ENCODE measurements at regions not wholly inside any gene's neighbourhood (a gene's known extent, or its start where the extent isn't known, plus 50 kb on each side); places are given as distances from the start of the nearest gene placed in this dataset.

GRCh38 chr13:74865656-74866055 is 616.3 kb downstream of the TBC1D4 start:
- no peak for DNase-seq

DNA sequence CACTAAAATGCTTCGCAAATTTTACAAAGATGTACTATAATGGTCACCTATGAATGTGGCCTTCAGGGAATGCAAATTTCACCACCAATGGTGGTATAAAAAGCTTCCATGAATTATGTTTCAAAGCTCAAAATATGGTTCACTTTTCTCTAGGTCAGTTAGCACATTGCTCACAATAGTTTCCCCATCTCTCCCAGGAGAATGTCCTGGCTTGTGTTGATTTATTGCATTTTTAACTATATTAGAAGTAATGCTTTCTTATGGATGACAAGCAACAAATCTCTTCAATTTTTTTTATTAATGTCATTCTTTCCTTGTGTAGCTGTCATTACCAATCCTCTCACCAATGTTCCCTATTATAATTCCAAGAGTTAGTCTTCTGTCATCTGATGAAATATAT is 621.2 kb downstream of the TBC1D4 start:
- no peak for DNase-seq

- no peak for DNase-seq
Measured at GRCh38 chr13:74850893-74851292, 631.1 kb downstream of the TBC1D4 start.

DNA sequence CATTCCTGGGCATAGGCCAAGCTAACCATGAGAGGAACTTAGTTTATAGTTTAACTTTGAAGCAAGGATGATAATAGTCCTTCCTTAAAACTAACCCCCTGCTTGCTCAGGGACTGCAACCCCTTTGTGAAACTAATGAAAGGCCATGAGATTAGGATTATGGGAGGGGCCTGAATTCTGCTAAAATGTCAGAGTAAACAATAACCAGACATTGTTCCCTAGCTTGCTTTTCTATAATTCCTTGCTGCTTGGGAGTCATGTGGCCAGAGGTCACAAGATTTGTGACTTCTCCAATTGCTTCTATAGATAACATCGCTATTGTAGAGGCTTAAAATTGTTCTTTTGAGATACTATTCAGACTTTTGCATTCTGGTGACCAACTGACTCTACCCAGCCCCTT is 634.0 kb downstream of the TBC1D4 start:
- DNase-seq, result no peak

DNA sequence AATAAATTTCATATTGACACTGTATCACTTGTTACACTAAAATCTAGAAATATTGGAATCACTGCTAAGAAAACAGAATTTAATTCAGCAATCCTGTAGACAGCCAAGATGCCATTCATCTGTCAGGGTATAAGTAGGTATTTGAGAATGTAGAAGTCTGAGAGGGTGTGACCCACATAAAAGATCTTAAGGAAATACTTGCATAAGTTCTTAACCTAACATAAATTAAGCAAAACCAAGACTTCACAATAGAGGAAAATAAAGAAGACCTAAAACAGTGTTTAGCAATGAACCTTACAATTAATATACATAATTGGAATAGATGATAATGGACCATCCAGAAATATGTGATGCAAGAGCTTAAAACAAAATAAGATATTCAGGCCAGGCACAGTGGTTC is 636.2 kb downstream of the TBC1D4 start:
- no peak for DNase-seq

DNA sequence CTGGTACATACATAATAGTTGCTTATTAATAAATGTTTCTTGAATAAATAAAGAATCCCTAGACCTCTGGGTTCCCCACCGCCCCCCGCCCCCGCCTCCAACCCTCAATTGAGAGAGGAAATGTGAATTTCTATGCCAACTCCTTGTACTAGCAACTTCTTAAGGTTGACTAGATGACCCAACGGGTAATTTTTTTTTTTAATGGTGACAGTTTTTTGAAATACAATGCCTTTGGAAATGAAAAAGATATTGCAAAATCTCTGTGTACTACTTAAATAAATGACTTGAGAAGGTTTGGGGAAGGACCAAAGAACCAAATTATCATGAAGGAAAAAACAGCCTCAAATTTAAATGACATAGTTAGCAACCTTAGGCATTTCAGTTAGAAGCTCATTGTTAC is 640.3 kb downstream of the TBC1D4 start:
- no peak for DNase-seq

GRCh38 chr13:74841123-74841522 is 640.8 kb downstream of the TBC1D4 start:
- DNase-seq, result no peak

DNA sequence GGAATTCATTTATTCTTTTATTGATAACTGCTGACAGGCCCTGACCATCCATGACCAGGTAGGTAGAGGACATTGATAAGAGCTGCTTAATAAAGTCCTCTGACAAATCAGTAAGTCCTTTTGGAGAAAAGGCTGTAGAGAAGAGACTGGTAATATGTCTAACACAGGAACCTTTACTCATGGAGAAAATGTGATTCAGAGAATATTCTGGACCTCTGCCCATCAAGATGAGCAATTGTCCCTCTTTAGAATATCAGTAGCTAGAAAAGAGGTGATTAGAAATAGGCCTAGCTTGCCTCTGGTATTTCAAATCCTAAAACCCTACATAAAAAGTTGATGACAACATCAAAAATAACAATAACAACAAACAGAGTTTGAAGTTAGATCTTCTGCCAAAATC is 642.3 kb downstream of the TBC1D4 start:
- DNase-seq, result no peak

GRCh38 chr13:74838096-74838495 is 643.9 kb downstream of the TBC1D4 start:
- no peak for DNase-seq

GRCh38 chr13:74836628-74837027 is 645.3 kb downstream of the TBC1D4 start:
- DNase-seq, result no peak

DNA sequence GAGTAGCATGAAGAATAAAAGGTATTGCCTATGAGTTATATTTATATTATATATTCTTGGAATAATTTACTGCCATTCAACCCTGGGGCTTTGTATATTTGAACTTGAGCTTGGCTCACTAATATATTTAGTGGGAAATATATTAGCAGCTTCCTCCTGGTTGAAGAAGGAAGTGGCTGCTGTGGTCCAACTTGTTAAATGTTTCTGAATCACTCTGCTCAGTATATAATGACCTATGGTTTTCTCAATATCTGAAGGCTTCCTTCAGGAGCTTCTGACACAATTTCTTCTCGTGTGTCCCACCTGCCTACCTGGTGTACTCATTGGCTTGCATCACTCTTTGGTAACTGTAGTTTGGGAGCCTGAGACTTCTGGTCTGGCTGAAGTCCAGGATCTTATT is 646.4 kb downstream of the TBC1D4 start:
- no peak for DNase-seq

DNA sequence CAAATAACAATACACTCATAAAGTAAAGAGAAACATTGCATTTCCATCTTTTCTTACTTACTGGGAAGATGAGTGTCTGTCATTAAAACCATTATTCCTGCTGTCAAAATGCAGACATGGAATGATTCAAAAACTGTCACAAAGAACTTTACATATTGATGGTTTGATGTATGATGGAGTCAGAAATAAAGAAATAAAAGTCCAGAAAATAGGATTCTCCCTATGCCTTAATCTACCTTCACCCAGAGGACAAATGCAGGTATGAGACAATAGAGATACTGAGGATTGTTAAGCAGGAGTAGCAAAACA is 656.1 kb downstream of the TBC1D4 start:
- DNase-seq, result no peak

GRCh38 chr13:74825152-74825937 is 656.6 kb downstream of the TBC1D4 start:
- no peak for DNase-seq

GRCh38 chr13:74820809-74821208 is 661.2 kb downstream of the TBC1D4 start:
- DNase-seq, result no peak

- DNase-seq, result no peak
Measured at GRCh38 chr13:74819549-74819948, 662.4 kb downstream of the TBC1D4 start.

DNA sequence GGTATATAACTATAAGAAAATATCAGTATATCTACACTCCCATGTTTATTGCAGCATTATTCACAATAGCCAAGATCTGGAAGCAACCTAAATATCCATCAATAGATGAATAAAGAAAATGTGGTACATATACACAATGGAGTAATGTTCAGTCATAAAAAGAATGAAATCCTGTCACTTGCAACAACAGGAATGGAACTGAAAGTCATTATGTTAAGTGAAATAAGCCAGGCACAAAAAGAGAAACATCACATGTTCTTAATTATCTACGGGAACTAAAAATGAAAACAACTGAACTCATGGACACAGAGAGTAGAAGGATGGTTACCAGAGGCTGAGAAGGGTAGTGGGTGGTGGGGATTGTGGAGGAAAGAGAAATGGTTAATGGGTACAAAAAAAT is 665.2 kb downstream of the TBC1D4 start:
- DNase-seq, result no peak

- DNase-seq, result no peak
Measured at GRCh38 chr13:74796157-74796556, 662.0 kb upstream of the KLF12 start.

DNA sequence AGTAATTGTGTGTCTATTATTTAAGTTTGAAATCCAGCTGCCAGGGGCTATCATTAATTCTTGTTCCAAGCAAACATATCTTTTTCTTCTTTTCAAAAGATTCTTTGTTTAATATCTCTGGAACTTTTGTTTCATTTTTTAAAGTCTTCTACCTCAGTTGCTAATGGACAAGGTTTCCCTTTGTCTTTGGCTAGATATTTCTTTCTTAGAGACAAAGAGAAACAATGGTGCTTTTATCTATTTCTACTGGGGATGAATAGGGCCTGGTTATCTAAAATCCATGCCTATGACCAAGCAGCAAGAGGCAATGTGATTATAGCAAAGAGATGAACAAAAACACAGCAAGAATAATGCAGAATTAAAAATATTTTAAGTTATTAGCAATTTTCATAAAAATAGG is 661.3 kb upstream of the KLF12 start:
- no peak for DNase-seq

GRCh38 chr13:74794582-74794981 is 660.4 kb upstream of the KLF12 start:
- DNase-seq, result no peak

DNA sequence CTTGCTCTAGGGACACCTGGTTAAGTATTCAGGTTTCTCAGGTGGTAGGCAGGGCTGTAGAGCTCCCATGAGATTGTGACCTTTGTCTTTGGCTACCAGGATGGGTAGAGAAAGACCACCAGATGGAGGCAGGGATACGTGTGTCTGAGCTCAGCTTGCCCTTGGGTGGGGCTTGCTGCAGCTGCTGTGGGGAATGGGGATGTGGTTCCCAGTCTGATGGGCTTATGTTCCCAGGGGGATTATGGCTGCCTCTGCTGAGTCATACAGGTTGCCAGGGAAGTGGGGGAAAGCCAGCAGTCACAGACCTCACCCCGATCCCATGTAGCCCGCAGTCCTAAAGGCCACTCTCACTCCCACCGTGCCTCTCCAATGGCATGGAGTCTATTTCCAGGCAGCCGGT is 659.9 kb upstream of the KLF12 start:
- DNase-seq, result no peak

DNA sequence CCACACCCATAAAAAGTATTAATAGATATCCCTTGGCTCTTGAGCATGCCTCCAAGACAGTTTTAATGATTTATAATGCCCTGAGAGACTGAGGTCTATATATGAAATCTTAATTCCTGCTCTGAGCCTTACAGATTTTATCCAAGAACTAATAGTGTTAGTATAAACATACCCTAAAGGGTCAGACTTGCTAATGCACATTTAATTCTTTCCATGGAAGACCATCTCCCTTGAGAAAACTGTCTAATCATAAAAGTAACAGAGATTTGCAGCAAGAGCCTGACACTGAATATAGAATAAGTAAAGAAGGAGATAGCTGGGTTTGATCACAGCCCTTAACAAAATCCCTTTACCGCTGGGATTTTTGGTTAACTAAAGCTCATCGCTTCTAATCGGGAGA is 650.8 kb upstream of the KLF12 start:
- DNase-seq, result no peak

- no peak for DNase-seq
Measured at GRCh38 chr13:74778946-74779345, 644.7 kb upstream of the KLF12 start.

DNA sequence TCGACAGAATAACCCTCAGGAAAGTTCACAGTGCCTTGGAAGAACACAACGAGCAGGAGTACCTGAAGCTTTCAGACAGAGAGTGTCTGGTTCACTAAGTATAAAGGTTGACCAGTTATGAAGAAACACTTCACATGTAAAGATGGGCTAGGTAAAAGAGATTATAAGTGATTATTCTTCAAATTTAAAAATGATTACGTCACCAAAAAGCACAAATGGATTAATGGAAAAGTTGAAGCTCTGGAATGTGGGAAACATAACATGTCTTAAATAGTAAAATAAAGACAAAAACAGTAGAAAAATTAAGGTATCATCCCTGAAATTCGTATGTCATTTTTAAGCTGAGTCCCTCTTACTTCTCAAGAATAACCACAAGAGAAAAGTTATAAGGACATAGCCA is 643.9 kb upstream of the KLF12 start:
- no peak for DNase-seq

DNA sequence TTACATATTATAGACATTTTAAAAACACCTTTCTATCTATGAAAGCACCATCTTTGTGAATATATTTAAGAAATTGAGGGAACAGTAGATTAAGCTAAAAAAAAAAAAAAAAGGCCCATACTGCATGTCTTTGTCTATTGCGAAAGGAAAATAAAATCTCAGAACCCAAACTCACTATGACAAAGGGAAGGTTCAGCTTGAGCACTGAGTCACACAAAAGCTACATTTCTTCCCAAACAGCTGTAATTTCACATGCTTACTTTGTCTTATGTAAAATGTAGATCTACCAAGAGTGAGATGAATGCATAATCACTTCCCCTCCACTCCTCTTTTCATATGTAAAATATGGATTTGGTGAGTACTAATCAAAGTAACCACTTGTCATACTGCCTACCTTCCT is 640.1 kb upstream of the KLF12 start:
- no peak for DNase-seq

GRCh38 chr13:74773248-74773647 is 639.0 kb upstream of the KLF12 start:
- DNase-seq, result no peak

DNA sequence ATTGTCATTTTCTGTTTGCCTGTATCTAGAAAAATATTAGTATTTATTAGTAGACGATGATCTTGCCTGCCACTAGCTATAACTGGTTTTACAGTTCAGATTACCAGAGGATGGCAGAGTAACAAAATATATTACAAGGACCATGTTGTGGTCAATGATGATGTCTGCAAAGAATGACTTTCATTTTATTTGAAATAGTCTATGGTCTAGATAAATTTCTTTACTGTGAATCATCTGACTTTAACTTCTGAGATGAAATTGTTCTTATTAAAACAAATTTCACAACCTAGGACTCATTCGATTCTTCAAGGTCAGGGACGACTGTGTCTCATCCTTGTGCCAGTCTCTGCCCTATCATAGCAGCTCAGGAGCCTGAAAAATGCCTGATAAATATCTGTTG is 637.8 kb upstream of the KLF12 start:
- DNase-seq, result no peak
